ENCODE measurements at regions not wholly inside any gene's neighbourhood (a gene's known extent, or its start where the extent isn't known, plus 50 kb on each side); places are given as distances from the start of the nearest gene placed in this dataset.
"Not testable (repeated sequence)": the region's sequence is repeated elsewhere in the genome, so short reads cannot be mapped to it uniquely, and the experiment has no call there.

DNA sequence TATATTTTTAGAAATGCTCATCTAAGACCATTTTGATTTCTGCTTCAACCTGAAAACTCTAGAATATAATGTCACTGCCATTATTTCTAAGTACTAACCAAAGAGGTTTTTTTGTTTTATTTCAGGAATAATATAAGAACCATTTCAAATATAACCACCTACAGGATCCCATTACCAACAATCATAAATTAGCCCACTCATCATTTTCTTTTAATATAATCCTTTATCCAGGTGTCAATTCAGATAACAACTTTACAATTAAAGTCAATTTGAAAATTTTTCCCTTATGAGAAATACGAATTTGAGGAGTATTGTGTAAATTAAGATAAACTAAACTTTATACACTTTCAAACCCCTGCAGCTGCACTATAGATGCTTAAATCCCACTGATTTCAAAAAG is 1043.0 kb upstream of the CNTN5 start:
- no peak for DNase-seq

DNA sequence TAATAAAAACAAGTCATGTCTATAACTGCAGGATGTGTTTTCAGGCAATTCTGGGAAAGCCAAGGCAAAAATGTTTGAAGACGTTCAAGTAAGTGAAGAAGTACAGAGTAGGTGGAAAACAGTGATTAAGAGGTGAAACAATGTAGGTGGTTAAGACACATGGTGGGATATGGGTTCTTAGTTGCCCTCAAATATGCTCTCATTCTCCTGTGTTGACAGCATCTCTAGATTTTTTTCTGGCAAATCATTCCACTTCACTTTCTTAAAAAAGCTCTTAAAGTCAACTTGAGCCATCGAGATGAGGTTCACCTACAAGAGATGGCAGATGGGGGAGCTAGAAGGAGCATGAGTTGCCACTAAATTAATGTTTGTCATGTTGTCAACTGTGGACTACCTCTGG is 1041.0 kb upstream of the CNTN5 start:
- DNase-seq, result no peak

DNA sequence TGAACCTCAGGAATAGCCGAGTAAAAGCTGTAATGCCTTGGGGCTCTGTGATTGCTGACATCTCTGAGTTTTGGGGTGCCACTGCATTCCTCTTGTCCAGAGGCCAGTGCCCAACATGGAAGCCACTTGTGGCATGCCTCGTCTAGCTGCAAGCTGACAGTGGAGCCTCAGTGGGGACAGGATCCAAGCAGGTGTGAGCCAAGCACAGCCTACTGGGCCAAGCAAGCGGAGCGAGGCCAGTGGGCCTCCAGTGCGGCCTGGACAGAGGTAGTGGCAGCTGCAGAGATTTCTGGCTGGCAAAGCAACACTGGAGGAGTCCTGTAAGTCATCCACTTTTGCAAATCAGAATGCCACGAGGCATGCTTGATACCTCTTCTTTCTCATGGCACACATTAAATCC is 1038.2 kb upstream of the CNTN5 start:
- DNase-seq, result no peak

DNA sequence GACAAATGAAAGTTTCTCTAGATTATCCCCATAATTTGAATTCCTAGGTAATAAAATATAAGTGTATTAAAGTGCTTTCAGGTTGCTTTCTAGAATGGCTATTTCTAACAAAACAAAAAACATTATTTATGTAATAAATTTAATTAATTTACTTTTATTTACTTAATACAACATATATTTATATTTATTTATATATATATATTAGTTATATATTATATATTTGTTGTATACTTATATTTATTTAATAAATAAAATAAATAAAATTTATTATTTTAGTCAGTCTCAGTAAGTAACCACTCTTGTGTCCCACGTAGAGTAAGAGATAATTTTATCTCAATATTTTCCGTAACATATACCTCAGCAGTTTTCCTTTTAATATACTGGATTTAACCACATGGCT is 1031.6 kb upstream of the CNTN5 start:
- DNase-seq, result no peak

DNA sequence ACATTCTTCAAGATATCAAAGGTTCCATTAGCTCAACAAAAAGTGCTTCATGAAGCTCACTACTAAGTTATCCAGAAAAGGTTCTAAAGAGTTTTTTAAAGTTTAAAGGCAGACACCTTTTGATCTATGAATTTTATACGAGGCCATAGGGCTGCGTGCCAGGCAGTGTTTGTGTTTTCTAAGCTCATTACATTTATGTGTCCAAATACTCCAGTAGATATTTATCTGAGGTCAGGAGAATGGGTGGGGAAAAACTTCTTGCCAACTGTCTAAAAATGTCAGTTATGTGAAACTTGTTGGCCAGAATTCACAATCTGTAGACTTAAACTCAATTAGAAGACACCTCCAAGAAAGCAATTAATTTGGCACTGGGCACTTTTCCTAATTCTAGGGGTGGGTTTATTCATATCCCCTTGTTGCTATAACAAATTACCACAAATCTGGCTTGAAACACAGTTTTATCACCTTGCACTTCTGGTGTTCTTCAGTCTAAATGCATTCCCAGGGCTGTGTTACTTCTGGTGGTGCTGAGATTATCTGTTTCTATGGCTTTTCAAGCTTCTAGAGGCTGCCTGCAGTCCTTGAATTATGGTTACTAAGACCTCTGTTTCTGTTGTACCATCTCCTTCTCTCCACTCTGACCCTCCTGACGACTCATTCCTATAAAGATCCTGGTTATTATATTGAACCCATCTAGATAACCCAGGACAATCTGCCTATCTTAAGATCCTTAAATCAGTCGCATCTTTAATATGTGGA is 1030.4 kb upstream of the CNTN5 start:
- DNase-seq, result no peak

DNA sequence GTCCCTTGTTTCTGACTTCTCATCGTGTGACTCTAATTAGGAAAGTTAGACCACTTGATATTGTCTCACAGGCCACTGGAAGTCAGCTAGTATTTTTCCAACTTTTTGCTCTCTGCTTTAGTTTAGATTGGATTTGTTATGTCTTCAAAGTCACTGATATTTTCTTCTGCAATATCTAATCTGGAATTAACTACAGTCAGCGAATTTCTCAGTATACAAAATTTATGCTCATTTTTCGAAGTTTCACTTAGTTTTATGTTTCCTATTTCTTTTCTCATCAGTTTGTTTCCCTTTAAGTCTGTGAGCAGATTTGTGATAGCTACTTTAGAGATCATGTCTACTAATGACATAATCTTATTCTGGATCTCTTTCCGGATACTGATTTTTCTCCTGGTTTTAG is 1027.2 kb upstream of the CNTN5 start:
- DNase-seq, result no peak

DNA sequence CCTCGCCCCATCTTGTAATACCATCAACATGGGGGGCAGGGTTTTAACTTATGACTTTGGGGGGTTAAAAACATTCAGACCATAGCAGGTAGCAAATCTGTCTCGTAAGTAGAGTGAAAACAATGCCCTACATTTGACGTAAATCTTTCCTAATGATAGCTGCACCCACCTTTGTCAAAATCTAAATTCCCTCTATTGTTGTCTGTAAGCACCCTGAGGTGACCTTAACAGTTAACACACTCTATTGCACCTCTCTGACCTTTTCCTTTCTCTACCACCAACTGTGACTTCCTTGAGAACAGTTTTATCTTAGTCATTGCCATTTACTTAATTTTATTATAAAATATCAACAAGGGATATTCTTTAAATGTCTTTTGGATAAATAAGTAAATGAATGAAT is 1024.9 kb upstream of the CNTN5 start:
- DNase-seq, result no peak

DNA sequence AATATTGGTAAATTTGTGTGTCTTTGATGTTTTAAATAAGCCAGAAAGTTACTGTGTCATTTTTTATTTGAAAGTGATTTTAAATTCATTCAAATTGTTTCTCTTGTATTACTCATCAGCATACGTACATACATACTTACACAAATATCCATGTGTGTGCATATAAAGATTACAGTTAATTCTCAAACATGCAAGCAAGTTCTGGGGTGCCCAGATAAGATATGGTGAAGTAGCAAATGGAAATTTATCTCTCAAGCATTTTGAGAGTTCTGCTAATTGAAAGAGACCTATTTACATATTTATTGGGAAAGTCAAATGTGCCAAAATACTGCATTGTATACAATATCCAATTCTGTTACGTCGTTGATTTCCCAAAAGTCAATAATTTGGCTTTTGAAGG is 1024.0 kb upstream of the CNTN5 start:
- no peak for DNase-seq

DNA sequence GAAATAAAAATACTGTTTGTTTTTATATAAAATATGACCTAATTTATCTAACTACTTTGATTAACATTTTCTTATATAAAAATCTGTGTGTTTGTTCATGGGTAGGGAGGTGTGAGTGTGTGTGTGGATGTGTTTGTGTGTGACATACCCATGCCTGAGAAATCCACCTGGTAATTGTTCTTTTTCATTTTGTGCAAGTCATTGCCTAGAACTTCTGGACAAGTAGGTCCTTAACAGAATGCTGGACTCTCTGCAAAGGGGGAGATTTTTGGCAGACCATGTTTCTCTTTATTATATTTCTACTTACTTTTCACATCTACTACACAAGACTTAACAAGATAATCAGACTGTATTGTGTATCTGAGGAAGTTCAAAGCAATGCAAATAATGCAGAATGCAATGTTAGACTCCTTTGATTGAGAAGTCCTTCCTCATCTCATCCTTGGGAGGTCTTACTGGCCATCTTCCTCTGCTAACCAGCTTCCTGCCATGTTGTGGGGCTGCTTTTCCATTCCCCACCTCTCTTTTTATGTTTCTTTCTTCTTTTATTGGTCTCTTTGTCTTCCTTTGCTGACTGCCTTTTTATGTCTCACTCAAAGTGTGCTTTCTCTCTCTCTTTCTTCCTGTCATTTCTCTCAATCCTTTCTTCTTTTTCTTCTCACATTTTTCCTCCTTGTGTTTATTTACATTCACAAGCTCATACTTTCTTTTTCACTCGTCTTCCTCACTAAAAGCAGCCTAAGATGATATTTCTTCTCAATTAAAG is 1017.0 kb upstream of the CNTN5 start:
- no peak for DNase-seq

DNA sequence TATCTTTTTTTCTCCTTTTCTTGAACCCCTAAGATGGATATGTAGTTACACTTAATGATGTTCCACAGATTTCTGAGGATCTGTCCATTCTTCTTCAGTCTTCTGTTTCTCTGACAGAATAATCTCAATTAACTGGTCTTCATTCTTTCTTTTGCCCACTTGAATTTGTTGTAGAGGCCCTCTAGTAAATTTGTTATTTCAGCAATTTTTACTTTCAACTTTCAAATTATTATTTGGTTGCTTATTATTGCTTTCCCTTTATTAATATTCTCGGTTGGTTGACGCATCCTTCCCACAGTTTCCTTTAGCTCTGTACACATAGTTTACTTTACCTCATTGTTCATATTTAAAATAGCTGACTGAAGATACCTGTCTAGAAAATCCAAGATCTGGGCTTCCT is 1013.7 kb upstream of the CNTN5 start:
- DNase-seq, result no peak

DNA sequence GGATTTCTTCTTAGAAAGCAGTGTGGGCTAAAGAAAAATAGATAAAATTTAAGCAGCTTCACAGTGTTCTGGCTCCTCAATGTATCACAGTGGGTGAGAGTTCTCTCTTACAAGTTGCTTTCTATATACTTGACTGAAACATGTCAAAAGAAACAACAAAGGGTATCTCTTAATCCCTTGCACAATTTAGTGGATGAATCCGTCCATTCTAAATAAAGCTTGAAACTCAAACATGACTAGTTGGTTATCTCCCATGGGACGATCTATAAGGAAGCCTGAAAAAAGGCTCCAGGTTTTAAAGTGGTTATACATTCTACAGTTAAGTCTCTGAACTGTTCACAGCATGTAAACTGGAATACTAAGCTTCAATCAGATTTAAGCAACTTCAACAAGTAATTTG is 993.1 kb upstream of the CNTN5 start:
- no peak for DNase-seq

DNA sequence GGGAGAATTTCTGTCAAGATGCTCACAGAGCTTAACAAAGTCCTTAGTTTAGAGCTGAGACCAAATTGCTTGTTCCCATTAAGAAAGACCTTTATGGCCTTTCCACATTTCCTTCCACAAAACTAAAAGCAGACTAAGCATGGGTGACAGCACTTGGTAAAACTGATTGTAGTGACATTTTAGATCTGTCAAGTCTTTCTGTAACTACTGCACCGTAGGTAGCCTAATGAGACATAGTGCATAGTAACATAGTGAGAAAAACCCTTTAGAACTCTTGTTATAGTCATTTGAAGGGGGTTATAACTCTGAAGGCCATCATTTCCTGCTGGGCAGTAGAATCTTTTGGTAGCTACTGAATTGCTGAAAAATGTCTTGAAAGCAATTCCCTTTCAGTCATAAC is 990.9 kb upstream of the CNTN5 start:
- DNase-seq, result no peak

DNA sequence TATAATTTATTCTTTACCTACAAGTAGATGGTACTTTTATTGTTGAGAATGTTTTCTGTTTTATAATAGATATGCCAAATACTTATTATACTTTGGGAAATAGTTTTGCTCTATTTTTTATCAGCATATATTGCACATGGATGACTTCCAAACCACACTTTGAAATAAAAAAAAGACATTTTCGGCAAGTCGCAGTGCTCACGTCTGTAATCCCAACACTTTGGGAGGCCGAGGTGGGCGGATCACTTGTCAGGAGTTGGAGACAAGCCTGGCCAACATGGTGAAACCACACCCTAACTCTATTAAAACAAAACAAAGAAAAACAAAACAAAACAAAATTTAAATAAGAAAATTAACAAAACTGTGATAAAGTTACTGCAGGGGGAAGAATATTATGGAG is 983.9 kb upstream of the CNTN5 start:
- no peak for DNase-seq

DNA sequence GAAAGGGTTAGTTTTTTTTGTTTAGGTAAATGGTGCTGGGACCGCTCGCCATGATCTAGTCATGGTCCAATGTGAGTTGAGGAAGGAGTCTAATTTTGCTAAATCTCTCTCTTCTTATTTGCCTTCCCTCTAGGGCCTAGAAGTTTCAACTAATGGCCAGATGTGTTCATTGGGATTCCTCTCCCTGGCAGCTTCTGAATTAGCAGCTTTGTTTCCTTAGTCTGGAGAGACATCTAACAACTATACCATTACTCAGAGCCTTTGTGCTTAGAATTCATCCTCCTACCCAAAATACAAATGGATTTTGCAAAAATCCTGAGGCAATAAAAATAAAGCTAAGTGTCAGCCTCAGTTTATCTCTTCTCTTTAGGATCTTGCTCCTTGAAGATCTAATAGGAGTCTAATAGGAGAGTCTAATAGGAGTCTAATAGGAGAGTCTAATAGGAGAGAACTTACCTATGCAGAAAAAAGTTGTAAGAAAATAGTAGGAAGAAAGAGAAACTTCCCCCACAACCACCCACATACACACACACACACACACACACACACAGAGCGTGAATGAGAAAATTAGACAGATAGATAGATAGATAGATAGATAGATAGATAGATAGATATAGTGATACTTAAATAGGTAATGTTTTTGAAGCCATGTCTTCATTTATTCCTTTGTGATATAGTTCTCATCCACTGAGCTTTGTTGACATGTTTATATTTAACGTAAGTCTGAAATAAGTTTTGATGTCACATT is 980.5 kb upstream of the CNTN5 start:
- DNase-seq, result no peak

DNA sequence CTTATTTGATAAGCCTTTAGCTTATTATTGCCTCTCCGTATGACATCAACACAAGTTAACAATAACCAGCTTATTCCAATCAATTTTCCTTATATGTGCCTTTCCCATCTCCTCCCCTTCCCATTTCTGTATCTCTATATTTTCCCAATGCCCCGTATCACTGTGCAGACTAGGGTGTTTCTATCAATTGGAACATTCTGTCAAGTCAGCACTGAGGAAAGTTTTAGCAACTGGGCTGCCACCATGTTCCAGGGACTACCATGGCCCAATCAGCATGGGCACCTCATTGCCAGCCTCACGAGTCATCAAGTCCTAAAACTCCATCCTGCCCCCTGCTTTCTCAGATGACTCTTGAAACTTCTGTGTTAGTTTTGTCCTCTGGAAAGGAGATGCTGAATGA is 973.1 kb upstream of the CNTN5 start:
- no peak for DNase-seq

DNA sequence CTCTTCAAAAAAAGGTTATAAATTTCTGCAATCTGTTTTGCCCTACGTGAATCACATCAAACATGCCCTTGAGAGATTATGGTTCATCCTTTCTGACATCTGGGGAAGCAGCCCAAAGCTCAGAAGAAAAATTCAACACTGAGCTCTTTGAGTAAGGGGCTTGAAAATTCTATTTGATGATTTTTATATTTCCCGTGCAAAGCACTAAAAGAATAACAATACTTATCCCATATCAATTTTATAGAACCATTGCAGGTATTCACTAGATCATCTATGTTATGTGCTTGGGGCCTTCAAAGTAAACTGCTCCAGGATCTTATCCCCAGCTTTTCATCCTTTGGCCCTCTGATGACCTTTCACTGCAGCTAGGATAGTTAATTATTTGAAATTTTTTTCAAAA is 966.9 kb upstream of the CNTN5 start:
- DNase-seq, result no peak

DNA sequence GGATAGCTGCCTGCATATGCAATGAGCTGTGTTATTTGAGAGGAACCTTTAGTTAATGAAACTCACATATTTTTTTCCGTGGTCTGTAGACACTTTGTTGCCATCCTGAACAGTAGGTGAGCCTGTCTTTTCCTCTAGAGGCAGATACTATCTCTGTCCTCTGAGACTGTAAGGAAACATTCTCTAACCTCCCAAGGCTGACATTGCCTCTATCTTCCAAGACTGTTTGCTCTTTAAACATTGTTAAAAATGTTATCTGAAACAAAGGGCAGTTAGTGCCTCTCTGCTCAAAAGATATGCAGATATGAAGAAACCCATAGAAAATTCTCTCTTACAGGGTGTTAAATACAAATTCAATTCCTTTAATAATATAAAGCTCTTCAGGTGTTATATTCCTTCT is 963.8 kb upstream of the CNTN5 start:
- DNase-seq, result no peak

DNA sequence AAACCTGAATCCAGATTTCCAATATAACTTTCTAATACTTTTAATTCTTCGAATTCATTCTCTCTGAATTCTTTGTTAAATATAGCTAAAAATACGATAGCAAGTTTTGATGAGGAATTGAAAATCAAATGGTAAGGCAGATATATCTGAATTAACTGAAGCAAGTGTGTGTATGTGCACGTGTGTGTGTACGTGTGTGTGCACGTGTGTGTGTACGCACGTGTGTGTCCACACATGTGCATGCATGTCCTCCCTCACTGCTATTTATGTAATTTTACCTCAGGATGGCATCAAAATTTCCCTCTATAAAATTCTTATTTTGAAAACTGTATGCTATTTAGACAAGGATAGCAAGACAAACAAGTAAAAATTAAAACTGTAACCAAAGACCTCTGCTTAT is 961.3 kb upstream of the CNTN5 start:
- no peak for DNase-seq

DNA sequence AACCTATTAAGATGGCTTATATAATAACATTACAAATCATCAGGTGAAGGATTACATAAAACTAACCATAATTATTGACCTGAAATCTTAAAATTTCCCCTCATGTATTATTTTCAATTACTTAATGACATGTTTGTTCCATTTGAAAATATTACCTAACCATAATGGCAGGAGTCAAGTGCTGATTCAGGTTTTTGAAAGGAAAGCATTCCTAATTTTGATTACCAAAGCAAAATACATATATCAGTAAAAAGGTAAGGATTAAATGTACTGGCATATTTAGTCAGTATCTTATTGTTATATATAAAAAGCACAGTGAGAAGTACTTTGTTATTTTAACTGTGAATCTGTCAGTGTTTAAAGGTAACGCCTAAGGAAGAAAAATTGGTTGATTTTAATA is 960.0 kb upstream of the CNTN5 start:
- DNase-seq, result no peak

DNA sequence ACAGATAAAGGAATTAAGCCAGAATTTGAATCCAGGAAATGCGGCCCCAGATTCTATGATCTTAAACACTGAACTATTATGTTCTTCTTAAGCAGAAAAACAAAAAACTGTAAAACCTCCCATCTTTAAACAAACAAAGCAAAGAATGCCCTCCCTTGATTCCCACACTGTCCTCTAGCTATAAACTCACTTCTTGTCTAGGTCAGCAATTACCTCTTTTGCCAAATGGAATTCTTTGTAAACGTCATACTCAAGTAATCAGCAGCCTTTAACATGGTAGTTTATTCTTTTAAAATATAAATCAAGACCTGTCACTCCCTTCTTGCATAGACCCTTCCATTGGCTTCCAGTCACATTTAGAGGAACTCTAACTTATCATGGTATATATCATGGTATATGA is 958.9 kb upstream of the CNTN5 start:
- DNase-seq, result no peak

DNA sequence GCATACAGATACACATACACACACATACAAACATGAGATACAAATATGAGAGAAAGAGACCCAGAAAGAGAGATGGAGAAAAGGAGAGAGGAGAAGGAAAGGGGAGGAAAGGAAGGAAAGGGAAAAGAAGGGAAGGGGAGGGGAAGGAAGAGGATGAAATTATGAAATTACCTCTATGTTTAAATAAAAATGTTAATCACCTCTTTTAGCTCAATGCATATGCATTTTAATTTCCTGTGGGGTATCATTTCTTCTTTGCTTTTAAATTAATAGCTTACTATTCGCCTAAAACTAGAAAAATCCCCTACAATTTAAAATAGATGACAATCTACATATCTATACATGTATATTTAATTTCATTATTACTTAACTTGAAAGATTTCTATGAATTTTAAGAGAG is 958.0 kb upstream of the CNTN5 start:
- DNase-seq, result no peak

DNA sequence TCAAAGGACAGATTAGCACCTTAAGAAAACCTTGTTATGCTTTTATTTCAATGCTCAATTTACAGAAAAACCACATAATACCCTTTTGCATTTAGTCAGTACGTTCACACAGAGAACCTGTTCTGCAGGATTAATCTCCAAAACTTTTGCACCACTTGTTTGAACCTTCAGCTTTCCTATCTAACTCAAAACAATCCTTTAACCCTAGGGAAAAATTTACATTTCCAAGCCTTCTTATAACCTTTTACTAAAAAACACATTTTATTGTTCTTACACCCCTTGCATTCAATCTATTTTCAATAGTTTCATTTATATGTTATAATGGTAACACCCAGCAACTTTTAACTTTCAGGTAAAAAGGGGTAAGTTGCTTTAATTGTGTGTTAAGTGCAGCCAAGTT is 952.5 kb upstream of the CNTN5 start:
- no peak for DNase-seq

DNA sequence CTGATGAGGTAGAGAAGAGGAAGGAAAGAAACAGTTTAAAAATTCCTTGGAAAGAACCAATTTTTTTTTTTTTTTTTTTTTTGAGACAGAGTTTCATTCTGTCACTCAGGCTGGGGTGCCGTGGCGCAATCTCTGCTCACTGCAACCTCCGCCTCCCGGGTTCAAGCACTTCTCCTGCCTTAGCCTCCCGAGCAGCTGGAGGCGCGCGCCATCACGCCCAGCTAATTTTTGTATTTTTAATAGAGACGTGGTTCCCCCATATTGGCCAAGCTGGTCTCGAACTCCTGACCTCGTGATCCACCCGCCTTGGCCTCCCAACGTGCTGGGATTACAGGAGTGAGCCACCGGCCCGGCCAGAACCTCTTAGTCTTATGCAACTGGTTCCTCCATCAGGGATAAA is 951.6 kb upstream of the CNTN5 start:
- not testable (repeated sequence) for DNase-seq

DNA sequence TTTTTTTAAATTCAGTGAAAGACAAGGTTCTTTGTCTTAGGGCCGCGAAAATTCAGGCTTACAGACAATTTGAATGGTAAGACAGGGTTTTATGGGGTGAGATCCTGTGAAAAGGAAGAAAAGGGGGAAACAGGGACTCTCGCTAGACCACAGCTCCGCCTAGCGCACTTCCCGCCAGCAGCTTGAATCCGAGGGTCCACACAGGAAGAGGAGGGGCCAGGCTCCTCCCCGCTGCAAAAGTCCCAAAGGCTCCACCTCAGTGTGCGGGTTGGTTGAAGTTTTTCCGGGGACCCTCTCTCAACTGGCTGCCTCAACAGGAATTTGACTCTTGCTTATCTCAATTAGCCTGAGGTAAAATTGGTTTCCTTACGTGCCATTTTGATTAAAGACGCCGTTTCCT is 950.9 kb upstream of the CNTN5 start:
- DNase-seq, result no peak

Data from T-helper 1 cell (primary cell).